ENCODE measurements at regions not wholly inside any gene's neighbourhood (a gene's known extent, or its start where the extent isn't known, plus 50 kb on each side); places are given as distances from the start of the nearest gene placed in this dataset.

DNA sequence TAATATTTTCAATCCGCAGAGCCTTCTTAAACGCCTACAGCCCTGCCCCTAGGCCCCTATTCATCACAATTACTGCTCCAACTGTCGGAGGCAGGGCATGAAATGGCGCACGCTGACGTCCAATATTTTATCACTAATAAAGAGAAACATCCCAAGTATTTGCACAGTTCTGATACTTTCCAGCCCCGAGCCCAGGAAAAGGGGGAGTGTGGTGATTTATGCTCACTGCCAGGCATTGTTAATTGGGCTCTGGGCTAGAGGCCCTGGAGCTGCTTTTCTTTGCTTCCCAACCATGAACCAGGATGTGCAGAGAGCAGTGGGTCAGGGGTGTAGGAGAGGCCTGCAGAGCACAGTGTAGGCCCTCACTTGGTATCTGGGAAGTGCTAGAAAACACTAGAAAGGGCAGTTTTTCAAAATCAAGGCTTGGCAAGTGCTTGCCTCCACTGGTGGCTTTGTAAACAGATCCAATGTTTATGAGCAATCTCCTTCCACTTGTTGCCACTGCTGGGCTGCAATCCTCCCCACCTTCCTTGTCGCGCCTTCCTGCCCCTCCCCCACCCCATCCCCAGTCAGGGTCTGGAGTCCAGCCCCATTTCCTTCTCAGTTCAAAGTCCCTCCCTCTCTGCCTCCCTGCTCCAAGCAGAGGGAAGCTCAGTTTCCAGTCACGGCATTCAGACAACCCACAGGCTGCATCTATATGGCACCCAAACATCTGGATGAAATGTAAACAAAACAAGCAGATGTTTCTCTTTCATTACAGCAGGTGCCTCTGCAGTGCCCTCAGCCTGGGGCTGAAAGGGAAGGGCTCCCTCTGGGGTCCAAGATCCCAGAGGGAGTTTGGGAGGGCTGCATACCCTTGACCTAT, 83.9 kb upstream of the PKDCC start:
- no peaks in the 10 kb centered on the region for H3K36me3 ChIP-seq (ENCODE audit: control insufficient read depth, insufficient read depth, low read length)
- no peaks in the 10 kb centered on the region for H3K4me1 ChIP-seq (ENCODE audit: control insufficient read depth, insufficient read depth, low read length, poor library complexity, severe bottlenecking)
- DNase-seq, result no peak
- H3K9me3 ChIP-seq (ENCODE audit: control insufficient read depth, low read length), result no peaks in the 10 kb centered on the region
- H3K27ac ChIP-seq (ENCODE audit: insufficient read depth, low read length, poor library complexity, severe bottlenecking), result no peak overlapping the region
- H3K27me3 ChIP-seq (replicated peaks; ENCODE audit: control insufficient read depth, insufficient read depth, low read length, poor library complexity, severe bottlenecking), result no peaks in the 10 kb centered on the region
- no peak overlapping the region for H3K4me3 ChIP-seq (ENCODE audit: insufficient read depth, low read depth, low read length, poor library complexity, severe bottlenecking)

- Histone ChIP-seq H3K27me3 (replicated peaks; ENCODE audit: control insufficient read depth, insufficient read depth, low read length, poor library complexity, severe bottlenecking) (no peaks in the 10 kb centered on the region), H3K27ac (ENCODE audit: insufficient read depth, low read length, poor library complexity, severe bottlenecking) (no peak overlapping the region), H3K4me1 (ENCODE audit: control insufficient read depth, insufficient read depth, low read length, poor library complexity, severe bottlenecking) (no peaks in the 10 kb centered on the region), H3K4me3 (ENCODE audit: insufficient read depth, low read depth, low read length, poor library complexity, severe bottlenecking) (no peak overlapping the region), H3K9me3 (ENCODE audit: control insufficient read depth, low read length) (no peaks in the 10 kb centered on the region), H3K36me3 (ENCODE audit: control insufficient read depth, insufficient read depth, low read length) (no peaks in the 10 kb centered on the region)
- no peak for DNase-seq
Observed at GRCh38 chr2:41965173-41965908, 82.5 kb upstream of the PKDCC start.

GRCh38 chr2:41965909-41966295, 81.9 kb upstream of the PKDCC start:
- no peaks in the 10 kb centered on the region for H3K27me3 ChIP-seq (replicated peaks; ENCODE audit: control insufficient read depth, insufficient read depth, low read length, poor library complexity, severe bottlenecking)
- H3K4me1 ChIP-seq (ENCODE audit: control insufficient read depth, insufficient read depth, low read length, poor library complexity, severe bottlenecking), result no peaks in the 10 kb centered on the region
- no peak overlapping the region for H3K4me3 ChIP-seq (ENCODE audit: insufficient read depth, low read depth, low read length, poor library complexity, severe bottlenecking)
- H3K27ac ChIP-seq (ENCODE audit: insufficient read depth, low read length, poor library complexity, severe bottlenecking), result no peak overlapping the region
- H3K9me3 ChIP-seq (ENCODE audit: control insufficient read depth, low read length), result no peaks in the 10 kb centered on the region
- DNase-seq, result no peak
- H3K36me3 ChIP-seq (ENCODE audit: control insufficient read depth, insufficient read depth, low read length), result no peaks in the 10 kb centered on the region

DNA sequence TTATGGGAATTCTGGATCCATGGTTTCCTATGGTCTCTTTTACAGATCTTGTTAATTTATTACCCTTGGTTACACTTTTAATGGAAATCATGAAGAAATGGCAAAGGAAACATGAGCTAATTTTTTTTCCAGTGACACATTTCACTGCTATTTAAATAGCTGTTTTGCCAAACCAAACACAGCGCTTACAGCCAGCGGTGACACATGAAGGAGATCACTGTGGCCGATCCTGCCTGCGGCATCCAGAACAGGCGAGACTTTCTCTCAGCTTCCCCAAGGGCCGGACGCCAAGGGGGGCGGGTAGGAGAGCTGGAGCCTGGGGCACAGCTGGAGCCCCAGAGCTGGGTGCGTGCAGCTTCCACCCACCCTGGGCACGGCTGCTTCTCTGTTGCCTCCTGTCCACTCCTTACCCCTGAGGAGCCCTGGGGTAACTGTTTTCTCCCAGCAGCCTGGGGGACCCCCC, 81.4 kb upstream of the PKDCC start:
- no peak for DNase-seq
- Histone ChIP-seq H3K36me3 (ENCODE audit: control insufficient read depth, insufficient read depth, low read length) (no peaks in the 10 kb centered on the region), H3K4me3 (ENCODE audit: insufficient read depth, low read depth, low read length, poor library complexity, severe bottlenecking) (no peak overlapping the region), H3K4me1 (ENCODE audit: control insufficient read depth, insufficient read depth, low read length, poor library complexity, severe bottlenecking) (no peaks in the 10 kb centered on the region), H3K27ac (ENCODE audit: insufficient read depth, low read length, poor library complexity, severe bottlenecking) (no peak overlapping the region), H3K27me3 (replicated peaks; ENCODE audit: control insufficient read depth, insufficient read depth, low read length, poor library complexity, severe bottlenecking) (no peaks in the 10 kb centered on the region), H3K9me3 (ENCODE audit: control insufficient read depth, low read length) (no peaks in the 10 kb centered on the region)

GRCh38 chr2:41966920-41967319, 80.9 kb upstream of the PKDCC start:
- H3K9me3 ChIP-seq (ENCODE audit: control insufficient read depth, low read length), result no peaks in the 10 kb centered on the region
- DNase-seq, result no peak
- no peak overlapping the region for H3K27ac ChIP-seq (ENCODE audit: insufficient read depth, low read length, poor library complexity, severe bottlenecking)
- H3K4me3 ChIP-seq (ENCODE audit: insufficient read depth, low read depth, low read length, poor library complexity, severe bottlenecking), result no peak overlapping the region
- no peaks in the 10 kb centered on the region for H3K27me3 ChIP-seq (replicated peaks; ENCODE audit: control insufficient read depth, insufficient read depth, low read length, poor library complexity, severe bottlenecking)
- H3K36me3 ChIP-seq (ENCODE audit: control insufficient read depth, insufficient read depth, low read length), result no peaks in the 10 kb centered on the region
- H3K4me1 ChIP-seq (ENCODE audit: control insufficient read depth, insufficient read depth, low read length, poor library complexity, severe bottlenecking), result no peaks in the 10 kb centered on the region

- H3K4me1 ChIP-seq (ENCODE audit: control insufficient read depth, insufficient read depth, low read length, poor library complexity, severe bottlenecking), result no peaks in the 10 kb centered on the region
- no peaks in the 10 kb centered on the region for H3K27me3 ChIP-seq (replicated peaks; ENCODE audit: control insufficient read depth, insufficient read depth, low read length, poor library complexity, severe bottlenecking)
- H3K36me3 ChIP-seq (ENCODE audit: control insufficient read depth, insufficient read depth, low read length), result no peaks in the 10 kb centered on the region
- H3K9me3 ChIP-seq (ENCODE audit: control insufficient read depth, low read length), result no peaks in the 10 kb centered on the region
- H3K4me3 ChIP-seq (ENCODE audit: insufficient read depth, low read depth, low read length, poor library complexity, severe bottlenecking), result no peak overlapping the region
- DNase-seq, result no peak
- H3K27ac ChIP-seq (ENCODE audit: insufficient read depth, low read length, poor library complexity, severe bottlenecking), result no peak overlapping the region
Observed at GRCh38 chr2:41967476-41968181, 80.2 kb upstream of the PKDCC start.

GRCh38 chr2:41968182-41968578, 79.6 kb upstream of the PKDCC start:
- Histone ChIP-seq H3K36me3 (ENCODE audit: control insufficient read depth, insufficient read depth, low read length) (no peaks in the 10 kb centered on the region), H3K27ac (ENCODE audit: insufficient read depth, low read length, poor library complexity, severe bottlenecking) (no peak overlapping the region), H3K9me3 (ENCODE audit: control insufficient read depth, low read length) (no peaks in the 10 kb centered on the region), H3K27me3 (replicated peaks; ENCODE audit: control insufficient read depth, insufficient read depth, low read length, poor library complexity, severe bottlenecking) (no peaks in the 10 kb centered on the region), H3K4me1 (ENCODE audit: control insufficient read depth, insufficient read depth, low read length, poor library complexity, severe bottlenecking) (no peaks in the 10 kb centered on the region), H3K4me3 (ENCODE audit: insufficient read depth, low read depth, low read length, poor library complexity, severe bottlenecking) (no peak overlapping the region)
- DNase-seq, result no peak

- no peak overlapping the region for H3K27ac ChIP-seq (ENCODE audit: insufficient read depth, low read length, poor library complexity, severe bottlenecking)
- H3K9me3 ChIP-seq (ENCODE audit: control insufficient read depth, low read length), result no peaks in the 10 kb centered on the region
- no peak for DNase-seq
- no peak overlapping the region for H3K4me3 ChIP-seq (ENCODE audit: insufficient read depth, low read depth, low read length, poor library complexity, severe bottlenecking)
- H3K36me3 ChIP-seq (ENCODE audit: control insufficient read depth, insufficient read depth, low read length), result no peaks in the 10 kb centered on the region
- H3K4me1 ChIP-seq (ENCODE audit: control insufficient read depth, insufficient read depth, low read length, poor library complexity, severe bottlenecking), result no peaks in the 10 kb centered on the region
- H3K27me3 ChIP-seq (replicated peaks; ENCODE audit: control insufficient read depth, insufficient read depth, low read length, poor library complexity, severe bottlenecking), result no peaks in the 10 kb centered on the region
Observed at GRCh38 chr2:41970988-41971660, 76.7 kb upstream of the PKDCC start.

GRCh38 chr2:41972179-41972578, 75.6 kb upstream of the PKDCC start:
- Histone ChIP-seq H3K27me3 (replicated peaks; ENCODE audit: control insufficient read depth, insufficient read depth, low read length, poor library complexity, severe bottlenecking) (no peaks in the 10 kb centered on the region), H3K9me3 (ENCODE audit: control insufficient read depth, low read length) (no peaks in the 10 kb centered on the region), H3K4me1 (ENCODE audit: control insufficient read depth, insufficient read depth, low read length, poor library complexity, severe bottlenecking) (no peaks in the 10 kb centered on the region), H3K27ac (ENCODE audit: insufficient read depth, low read length, poor library complexity, severe bottlenecking) (no peak overlapping the region), H3K4me3 (ENCODE audit: insufficient read depth, low read depth, low read length, poor library complexity, severe bottlenecking) (no peak overlapping the region), H3K36me3 (ENCODE audit: control insufficient read depth, insufficient read depth, low read length) (no peaks in the 10 kb centered on the region)
- DNase-seq, result no peak

All from effector memory CD4-positive, alpha-beta T cell (primary cell).